Nephron (organoid): ENCODE measurements at regions not wholly inside any gene's neighbourhood (a gene's known extent, or its start where the extent isn't known, plus 50 kb on each side); places are given as distances from the start of the nearest gene placed in this dataset.

Experiments
- H3K27ac Mint-ChIP-seq, 3 experiments: 2 replicates each; pipeline ENCODE4 v1.8.0; 2020; ENCODE audit warnings: mixed read lengths in 3 of 3, mild to moderate bottlenecking in 2 of 3, moderate library complexity in 1 of 3
- H3K27me3 Mint-ChIP-seq: 2 replicates; pipeline ENCODE4 v1.8.0; 2021; ENCODE audit warnings: low read depth, mild to moderate bottlenecking, moderate library complexity, mixed read lengths
- H3K36me3 Mint-ChIP-seq: 2 replicates; pipeline ENCODE4 v1.8.0; 2020; ENCODE audit warnings: low read depth, mixed read lengths
- H3K4me1 Mint-ChIP-seq: 2 replicates; pipeline ENCODE4 v1.8.0; 2020; ENCODE audit warnings: mixed read lengths
- H3K4me3 Mint-ChIP-seq, 3 experiments: 2 replicates each; pipeline ENCODE4 v1.8.0; 2020; ENCODE audit warnings: mild to moderate bottlenecking in 3 of 3, mixed read lengths in 3 of 3, moderate library complexity in 2 of 3
- H3K9me3 Mint-ChIP-seq: 2 replicates; pipeline ENCODE4 v1.8.0; 2020; ENCODE audit warnings: mixed read lengths
- CTCF ChIP-seq, 3 experiments: fragments of 200-600 bp; sonication (generic); IDR thresholded peaks; one replicate each; pipeline ENCODE4 v1.5.0; 2021; ENCODE audit warnings: antibody characterized with exemption in 3 of 3; ENCODE audit not compliant: unreplicated experiment in 3 of 3

GRCh38 chr1:55646181-55646580, 431.0 kb upstream of the USP24 start:
- peaks cover 1% of the 10 kb centered on the region for H3K27me3 Mint-ChIP-seq
- H3K9me3 Mint-ChIP-seq, result no peaks in the 10 kb centered on the region
- no peaks in the 10 kb centered on the region for H3K36me3 Mint-ChIP-seq
- no peak for TF ChIP-seq CTCF (IDR thresholded peaks at IDR 0.05; ENCODE audit: unreplicated experiment in 3 of 3)
- peak overlapping the region in 2 of 3 experiments; percentile 11 to 38 for H3K27ac Mint-ChIP-seq
- H3K4me1 Mint-ChIP-seq, result peaks cover 28% of the 10 kb centered on the region
- H3K4me3 Mint-ChIP-seq, result no peak overlapping the region

- H3K9me3 Mint-ChIP-seq, result no peaks in the 10 kb centered on the region
- peak overlapping the region in 2 of 3 experiments; percentile 11 to 38 for H3K27ac Mint-ChIP-seq
- peaks cover 28% of the 10 kb centered on the region for H3K4me1 Mint-ChIP-seq
- peaks cover 5% of the 10 kb centered on the region for H3K27me3 Mint-ChIP-seq
- no peak overlapping the region for H3K4me3 Mint-ChIP-seq
- no peak for TF ChIP-seq CTCF (IDR thresholded peaks at IDR 0.05; ENCODE audit: unreplicated experiment in 3 of 3)
- no peaks in the 10 kb centered on the region for H3K36me3 Mint-ChIP-seq
Measured at GRCh38 chr1:55645270-55645669, 430.1 kb upstream of the USP24 start.

- Mint-ChIP-seq H3K4me3 (no peak overlapping the region), H3K36me3 (no peaks in the 10 kb centered on the region), H3K9me3 (no peaks in the 10 kb centered on the region), H3K27ac (no peak overlapping the region), H3K27me3 (peaks cover 9% of the 10 kb centered on the region), H3K4me1 (peaks cover 21% of the 10 kb centered on the region)
- no peak for TF ChIP-seq CTCF (IDR thresholded peaks at IDR 0.05; ENCODE audit: unreplicated experiment in 3 of 3)
Measured at GRCh38 chr1:55641947-55642346, 426.8 kb upstream of the USP24 start.

- H3K36me3 Mint-ChIP-seq, result no peaks in the 10 kb centered on the region
- peaks cover 16% of the 10 kb centered on the region for H3K4me1 Mint-ChIP-seq
- no peaks in the 10 kb centered on the region for H3K9me3 Mint-ChIP-seq
- H3K4me3 Mint-ChIP-seq, result no peak overlapping the region
- H3K27me3 Mint-ChIP-seq, result peaks cover 9% of the 10 kb centered on the region
- no peak for TF ChIP-seq CTCF (IDR thresholded peaks at IDR 0.05; ENCODE audit: unreplicated experiment in 3 of 3)
- H3K27ac Mint-ChIP-seq, result peak overlapping the region; percentile 24 to 68 (median 64)
Measured at GRCh38 chr1:55640708-55641473, 425.7 kb upstream of the USP24 start.

- Mint-ChIP-seq H3K4me1 (peaks cover 10% of the 10 kb centered on the region), H3K27me3 (peaks cover 9% of the 10 kb centered on the region), H3K27ac (no peak overlapping the region), H3K9me3 (no peaks in the 10 kb centered on the region), H3K4me3 (no peak overlapping the region), H3K36me3 (peaks cover 3% of the 10 kb centered on the region)
- TF ChIP-seq CTCF (IDR thresholded peaks at IDR 0.05; ENCODE audit: unreplicated experiment in 3 of 3), result no peak
Measured at GRCh38 chr1:55639526-55639925, 424.4 kb upstream of the USP24 start.

GRCh38 chr1:55639051-55639450, 423.9 kb upstream of the USP24 start:
- TF ChIP-seq CTCF (IDR thresholded peaks at IDR 0.05; ENCODE audit: unreplicated experiment in 3 of 3), result no peak
- Mint-ChIP-seq H3K27ac (no peak overlapping the region), H3K27me3 (peaks cover 9% of the 10 kb centered on the region), H3K4me3 (no peak overlapping the region), H3K9me3 (no peaks in the 10 kb centered on the region), H3K4me1 (peaks cover 10% of the 10 kb centered on the region), H3K36me3 (peaks cover 3% of the 10 kb centered on the region)
